Ramos (cell line): ENCODE measurements at regions not wholly inside any gene's neighbourhood (a gene's known extent, or its start where the extent isn't known, plus 50 kb on each side); places are given as distances from the start of the nearest gene placed in this dataset.
"Not testable (repeated sequence)": the region's sequence is repeated elsewhere in the genome, so short reads cannot be mapped to it uniquely, and the experiment has no call there.

Experiments used
- in situ Hi-C: fragments of 300-500 bp; cut with MboI; formaldehyde crosslinking; loops from one replicate; pipeline ENCODE4 v1.14.3; 2022; ENCODE audit warnings: low sequenced_read_pairs; ENCODE audit not compliant: unreplicated experiment

GRCh38 chr5:168085261-168086031 lies 206.0 kb upstream of the WWC1 start:
- in situ Hi-C loops, result no loop called here

DNA sequence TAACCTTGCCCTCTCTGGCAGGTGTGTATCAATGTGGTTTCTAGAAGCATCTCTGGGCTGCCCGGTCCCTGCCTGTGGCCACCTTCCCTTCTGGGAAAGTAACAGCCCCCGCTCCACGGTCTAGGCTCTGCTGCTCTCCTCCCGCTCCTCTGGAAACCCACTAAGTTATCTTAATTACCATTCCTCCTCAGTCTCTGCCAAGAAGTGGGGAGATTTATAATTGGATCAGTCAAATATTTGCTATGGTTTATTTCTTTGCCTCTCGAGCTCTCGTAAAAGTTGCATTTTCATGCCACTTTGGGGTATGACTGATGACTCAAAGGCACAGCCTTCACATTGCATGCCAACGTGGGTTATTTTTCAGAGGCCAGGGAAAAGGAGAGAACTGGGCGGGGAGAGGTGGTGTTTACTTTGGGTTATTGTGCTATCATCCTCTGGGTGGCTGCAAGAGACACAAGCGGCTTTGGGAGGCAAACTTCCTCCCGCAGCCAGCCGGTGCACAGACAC lies 205.3 kb upstream of the WWC1 start:
- in situ Hi-C loops, result no loop called here

GRCh38 chr5:168086746-168087145 lies 204.7 kb upstream of the WWC1 start:
- in situ Hi-C loops, result no loop called here

- in situ Hi-C loops, result no loop called here
Observed at GRCh38 chr5:168088410-168089173, 202.9 kb upstream of the WWC1 start.

DNA sequence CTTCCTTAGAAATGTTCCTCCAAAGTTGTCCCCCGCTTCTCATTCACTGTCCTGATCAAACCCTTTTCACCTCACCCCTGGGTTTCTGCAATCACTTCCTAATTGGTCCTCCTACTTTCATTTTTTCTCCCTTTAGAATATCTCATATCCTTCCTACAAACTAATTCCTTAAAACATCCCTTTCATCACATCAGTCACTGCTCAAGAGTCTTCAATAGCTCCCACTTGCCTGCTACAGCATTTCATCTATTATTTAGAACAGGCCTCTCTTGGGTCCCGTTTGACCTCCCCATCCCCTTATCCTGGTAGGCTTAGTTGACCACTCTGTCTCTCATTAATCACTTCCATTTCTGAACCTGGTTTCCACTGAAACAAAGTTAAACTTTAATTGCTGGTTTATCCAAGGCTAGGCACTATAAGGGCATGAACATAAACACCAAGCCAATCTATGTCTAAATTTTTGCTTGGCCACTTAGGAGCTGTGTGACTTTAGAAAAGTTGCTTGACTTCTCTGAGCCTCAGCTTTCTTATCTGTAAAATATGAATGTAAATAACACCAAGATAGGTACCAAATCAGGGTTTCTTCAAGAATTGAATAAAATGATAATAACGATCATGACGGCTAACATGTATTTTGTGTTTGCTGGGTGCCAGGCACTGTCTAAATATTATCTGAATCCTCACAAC lies 202.1 kb upstream of the WWC1 start:
- in situ Hi-C loops, result no loop called here

GRCh38 chr5:168092209-168093185 lies 198.9 kb upstream of the WWC1 start:
- in situ Hi-C loops, result no loop called here

GRCh38 chr5:168093200-168093910 lies 198.1 kb upstream of the WWC1 start:
- in situ Hi-C loops, result no loop called here

GRCh38 chr5:168096525-168096924 lies 194.9 kb upstream of the WWC1 start:
- in situ Hi-C loops, result no loop called here

- in situ Hi-C loops, result no loop called here
Observed at GRCh38 chr5:168097876-168098653, 193.4 kb upstream of the WWC1 start.

GRCh38 chr5:168101352-168101751 lies 190.1 kb upstream of the WWC1 start:
- in situ Hi-C loops, result no loop called here

DNA sequence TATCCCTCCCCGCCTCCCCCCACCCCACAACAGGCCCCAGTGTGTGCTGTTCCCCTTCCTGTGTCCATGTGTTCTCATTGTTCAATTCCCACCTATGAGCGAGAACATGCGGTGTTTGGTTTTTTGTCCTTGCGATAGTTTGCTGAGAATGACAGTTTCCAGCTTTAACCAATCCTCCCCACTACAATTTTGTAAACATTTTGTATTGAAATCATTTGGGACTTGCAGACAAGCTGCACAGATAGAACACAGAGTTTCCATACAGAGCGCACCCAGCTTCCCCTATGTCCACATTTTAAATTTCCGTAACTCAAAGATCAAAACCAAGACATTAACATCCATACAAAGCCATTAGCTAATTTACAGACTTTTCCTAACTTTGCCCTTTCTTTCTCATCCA lies 188.4 kb upstream of the WWC1 start:
- in situ Hi-C loops, result not testable (repeated sequence)

DNA sequence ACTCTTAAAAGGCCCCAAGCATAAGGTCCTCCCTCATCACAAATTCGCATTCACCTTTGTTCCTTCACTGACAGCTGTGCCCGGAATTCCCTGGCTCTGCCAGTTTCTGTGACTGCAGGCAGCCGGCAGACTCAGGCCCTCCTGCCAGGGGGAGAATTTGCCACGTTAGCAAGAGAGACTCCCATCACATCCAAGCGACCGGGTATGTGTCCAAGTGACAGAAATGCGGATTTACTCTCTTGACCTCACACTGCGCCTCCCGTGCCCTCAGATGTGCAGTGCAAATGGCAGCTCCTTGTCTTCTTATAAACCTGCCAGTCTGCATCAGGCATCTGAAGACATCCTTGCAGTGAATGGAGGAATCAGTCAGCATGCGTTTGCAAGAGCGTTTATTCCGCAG lies 187.1 kb upstream of the WWC1 start:
- in situ Hi-C loops, result no loop called here

DNA sequence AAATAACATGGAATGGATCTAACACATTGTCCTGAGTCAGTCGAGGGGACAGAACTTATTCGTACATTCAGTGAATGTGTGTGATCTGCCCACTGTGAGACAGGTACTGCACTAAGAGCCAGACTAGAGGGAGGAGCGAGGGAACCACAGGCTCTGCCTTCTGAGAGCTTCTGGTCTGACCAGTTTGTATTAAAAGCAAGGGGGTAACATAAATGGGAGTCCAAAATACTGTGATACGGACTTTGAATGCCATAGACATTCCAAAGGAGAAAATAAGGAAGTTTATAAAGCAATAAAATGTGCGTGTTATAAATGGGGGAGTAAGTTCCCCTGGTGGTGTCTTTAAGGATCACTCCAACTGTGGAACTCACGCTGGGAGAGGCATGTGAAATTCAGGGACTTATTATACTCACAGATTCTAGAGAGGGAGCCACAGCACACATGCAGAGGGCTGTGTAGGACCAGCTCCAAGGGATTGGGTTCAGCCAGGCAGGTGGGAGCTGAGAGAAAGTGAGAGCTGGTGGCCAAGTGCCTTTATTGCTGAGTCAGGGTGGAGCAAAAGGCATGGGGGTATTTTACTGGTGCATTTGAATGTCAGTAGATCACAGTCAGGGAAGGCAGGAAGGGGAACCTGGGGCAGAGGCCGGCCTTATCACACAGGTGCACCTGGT lies 186.5 kb upstream of the WWC1 start:
- in situ Hi-C loops, result no loop called here

- in situ Hi-C loops, result no loop called here
Observed at GRCh38 chr5:168106008-168106761, 185.3 kb upstream of the WWC1 start.

GRCh38 chr5:168109441-168109840 lies 182.0 kb upstream of the WWC1 start:
- in situ Hi-C loops, result no loop called here

GRCh38 chr5:168110384-168110783 lies 181.1 kb upstream of the WWC1 start:
- in situ Hi-C loops, result no loop called here
